Endodermal cell (in vitro differentiated cells): ENCODE measurements at regions not wholly inside any gene's neighbourhood (a gene's known extent, or its start where the extent isn't known, plus 50 kb on each side); places are given as distances from the start of the nearest gene placed in this dataset.

ENCODE experiments used
- DNase-seq: peaks from one replicate; pipeline ENCODE4 v3.0.0-alpha.2; 2017
- H3K27ac ChIP-seq: 2 replicates; pipeline ENCODE4 v1.5.1; 2013; ENCODE audit warnings: mild to moderate bottlenecking, low read depth, low read length, moderate library complexity
- H3K27me3 ChIP-seq: 2 replicates; pipeline ENCODE4 v1.6.1; 2013; ENCODE audit warnings: mild to moderate bottlenecking, low read length, moderate library complexity; ENCODE audit not compliant: insufficient read depth, control insufficient read depth, poor library complexity, severe bottlenecking
- H3K36me3 ChIP-seq: 2 replicates; pipeline ENCODE4 v1.7.0; 2013; ENCODE audit warnings: mild to moderate bottlenecking, low read length, moderate library complexity; ENCODE audit not compliant: control insufficient read depth, insufficient read depth
- H3K4me1 ChIP-seq: one replicate; pipeline ENCODE4 v1.7.0; 2013; ENCODE audit warnings: low read length; ENCODE audit not compliant: control insufficient read depth, insufficient read depth
- H3K4me3 ChIP-seq: 2 replicates; pipeline ENCODE4 v1.5.1; 2013; ENCODE audit warnings: mild to moderate bottlenecking, low read length, moderate library complexity
- H3K9ac ChIP-seq: 2 replicates; pipeline ENCODE4 v1.6.1; 2013; ENCODE audit warnings: mild to moderate bottlenecking, low read length, moderate library complexity; ENCODE audit not compliant: poor library complexity, severe bottlenecking; ENCODE audit errors: extremely low read depth
- H3K9me3 ChIP-seq: 2 replicates; pipeline ENCODE4 v1.6.1; 2013; ENCODE audit warnings: mild to moderate bottlenecking, low read length, moderate library complexity; ENCODE audit not compliant: control insufficient read depth
- H3K27ac Mint-ChIP-seq: 2 replicates; pipeline ENCODE4 v1.8.0; 2020; ENCODE audit warnings: mixed read lengths
- H3K27me3 Mint-ChIP-seq: 2 replicates; pipeline ENCODE4 v1.8.0; 2021; ENCODE audit warnings: mild to moderate bottlenecking, mixed read lengths; ENCODE audit not compliant: insufficient read depth
- H3K36me3 Mint-ChIP-seq: 2 replicates; pipeline ENCODE4 v1.8.0; 2020; ENCODE audit warnings: low read depth, mixed read lengths
- H3K4me1 Mint-ChIP-seq: 2 replicates; pipeline ENCODE4 v1.8.0; 2020; ENCODE audit warnings: mixed read lengths
- H3K4me3 Mint-ChIP-seq: 2 replicates; pipeline ENCODE4 v1.8.0; 2020; ENCODE audit warnings: mild to moderate bottlenecking, moderate library complexity, mixed read lengths
- H3K9me3 Mint-ChIP-seq: 2 replicates; pipeline ENCODE4 v1.8.0; 2020; ENCODE audit warnings: mild to moderate bottlenecking, mixed read lengths
- WGBS, 2 experiments: methylation state at CpG; one replicate each; pipeline versions ENCODE4 v1.1.5 to v1.1.7; 2013; ENCODE audit warnings: missing lambda C conversion rate in 2 of 2, mixed read lengths in 1 of 2; ENCODE audit not compliant: insufficient coverage in 1 of 2, insufficient read length in 1 of 2; 5-methylcytosine and 5-hydroxymethylcytosine counted together
- TF ChIP-seq, protein P1 (sequence below): fragments of 200-600 bp; sonication (generic); conservative IDR thresholded peaks from 2 replicates; pipeline ENCODE4 v1.5.0; 2021; ENCODE audit warnings: antibody characterized with exemption, mild to moderate bottlenecking

DNA sequence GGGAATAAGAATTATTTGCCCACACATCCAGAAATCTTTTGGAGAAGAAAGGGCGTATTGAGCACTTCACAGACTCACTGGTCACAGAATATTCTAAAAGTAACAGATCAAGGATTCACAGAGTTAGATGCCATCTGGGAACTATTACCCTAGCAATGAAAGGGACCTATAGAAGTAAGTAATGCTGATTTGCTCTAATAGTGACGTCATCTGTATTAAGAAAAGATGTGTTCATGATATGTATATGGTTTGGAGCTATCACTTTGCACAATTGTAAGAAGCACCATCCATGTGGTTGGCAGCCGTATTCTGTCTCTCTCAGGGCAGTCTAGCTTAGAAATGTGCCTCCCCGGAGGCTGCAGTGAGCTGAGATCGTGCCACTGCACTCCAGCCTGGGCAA lies 52.8 kb upstream of the SV2C start:
- Histone ChIP-seq H3K27ac (no peak overlapping the region), H3K9me3 (no peaks in the 10 kb centered on the region), H3K36me3 (no peaks in the 10 kb centered on the region), H3K4me3 (no peak overlapping the region), H3K27me3 (no peaks in the 10 kb centered on the region), H3K9ac (no peak overlapping the region), H3K4me1 (no peaks in the 10 kb centered on the region)
- H3K4me1 Mint-ChIP-seq: no peaks in the 10 kb centered on the region
- H3K27me3 Mint-ChIP-seq: peaks cover 4% of the 10 kb centered on the region
- H3K4me3 Mint-ChIP-seq: no peak overlapping the region
- TF ChIP-seq, protein P1, sequence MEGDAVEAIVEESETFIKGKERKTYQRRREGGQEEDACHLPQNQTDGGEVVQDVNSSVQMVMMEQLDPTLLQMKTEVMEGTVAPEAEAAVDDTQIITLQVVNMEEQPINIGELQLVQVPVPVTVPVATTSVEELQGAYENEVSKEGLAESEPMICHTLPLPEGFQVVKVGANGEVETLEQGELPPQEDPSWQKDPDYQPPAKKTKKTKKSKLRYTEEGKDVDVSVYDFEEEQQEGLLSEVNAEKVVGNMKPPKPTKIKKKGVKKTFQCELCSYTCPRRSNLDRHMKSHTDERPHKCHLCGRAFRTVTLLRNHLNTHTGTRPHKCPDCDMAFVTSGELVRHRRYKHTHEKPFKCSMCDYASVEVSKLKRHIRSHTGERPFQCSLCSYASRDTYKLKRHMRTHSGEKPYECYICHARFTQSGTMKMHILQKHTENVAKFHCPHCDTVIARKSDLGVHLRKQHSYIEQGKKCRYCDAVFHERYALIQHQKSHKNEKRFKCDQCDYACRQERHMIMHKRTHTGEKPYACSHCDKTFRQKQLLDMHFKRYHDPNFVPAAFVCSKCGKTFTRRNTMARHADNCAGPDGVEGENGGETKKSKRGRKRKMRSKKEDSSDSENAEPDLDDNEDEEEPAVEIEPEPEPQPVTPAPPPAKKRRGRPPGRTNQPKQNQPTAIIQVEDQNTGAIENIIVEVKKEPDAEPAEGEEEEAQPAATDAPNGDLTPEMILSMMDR: no peak
- WGBS, 2 experiments: 80 to 96% methylated on average over 3 to 5 of the region's 5 CpGs
- H3K9me3 Mint-ChIP-seq: no peaks in the 10 kb centered on the region
- no peaks in the 10 kb centered on the region for H3K36me3 Mint-ChIP-seq
- H3K27ac Mint-ChIP-seq: no peak overlapping the region
- DNase-seq: no peak

DNA sequence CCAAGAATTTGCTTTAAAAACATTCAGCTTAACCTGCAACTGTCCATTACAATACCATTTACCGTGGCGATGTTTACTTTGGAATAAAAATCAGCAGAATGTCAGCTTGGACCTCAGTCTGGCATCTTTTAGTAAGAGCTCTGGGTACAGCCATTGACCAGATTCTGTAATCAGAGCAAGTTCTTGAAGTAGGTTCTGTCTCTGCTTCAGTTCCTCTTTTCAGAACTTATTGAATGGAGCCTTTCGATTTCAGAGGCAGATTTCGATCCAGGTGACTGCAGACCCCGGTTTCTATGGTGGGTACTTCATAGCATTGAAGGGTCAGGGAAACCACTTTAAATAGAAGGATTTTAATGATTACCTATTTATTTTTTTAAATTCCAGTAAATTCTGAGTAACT lies 53.4 kb upstream of the SV2C start:
- Histone ChIP-seq H3K36me3 (no peaks in the 10 kb centered on the region), H3K9me3 (no peaks in the 10 kb centered on the region), H3K27ac (no peak overlapping the region), H3K9ac (no peak overlapping the region), H3K27me3 (no peaks in the 10 kb centered on the region), H3K4me1 (no peaks in the 10 kb centered on the region), H3K4me3 (no peak overlapping the region)
- WGBS, 2 experiments: 92 to 98% methylated on average over 4 to 5 of the region's 5 CpGs
- Mint-ChIP-seq H3K4me1 (no peaks in the 10 kb centered on the region), H3K4me3 (no peak overlapping the region), H3K27me3 (peaks cover 2% of the 10 kb centered on the region), H3K9me3 (no peaks in the 10 kb centered on the region), H3K27ac (no peak overlapping the region), H3K36me3 (no peaks in the 10 kb centered on the region)
- DNase-seq: no peak
- TF ChIP-seq, protein P1: no peak

DNA sequence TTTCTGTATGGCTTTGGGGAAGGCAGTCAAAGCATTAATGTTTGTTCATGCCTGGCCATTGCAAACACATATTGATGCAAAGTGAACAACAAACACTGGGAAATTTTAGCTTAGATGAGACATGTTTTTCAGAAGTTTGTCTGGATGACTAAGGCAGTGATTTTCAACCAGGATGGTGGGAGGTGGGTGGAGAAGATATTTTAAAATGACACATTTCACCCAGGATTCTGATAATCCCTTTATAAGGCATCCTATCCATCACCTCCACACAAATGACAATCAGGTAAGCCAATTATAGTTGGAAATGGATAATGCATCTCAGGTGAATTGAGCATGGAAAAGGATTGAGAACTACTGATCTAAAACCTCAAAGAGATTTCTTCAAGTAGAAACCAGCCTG lies 57.4 kb upstream of the SV2C start:
- no peaks in the 10 kb centered on the region for H3K4me1 Mint-ChIP-seq
- TF ChIP-seq, protein P1: no peak

More for the DNA sequence above, 57.4 kb upstream of the SV2C start:
- no peaks in the 10 kb centered on the region for H3K9me3 Mint-ChIP-seq
- no peak for DNase-seq
- Histone ChIP-seq H3K4me1 (no peaks in the 10 kb centered on the region), H3K9me3 (no peaks in the 10 kb centered on the region), H3K36me3 (no peaks in the 10 kb centered on the region), H3K27ac (no peak overlapping the region), H3K4me3 (no peak overlapping the region), H3K27me3 (no peaks in the 10 kb centered on the region), H3K9ac (no peak overlapping the region)
- no peaks in the 10 kb centered on the region for H3K36me3 Mint-ChIP-seq
- no peaks in the 10 kb centered on the region for H3K27me3 Mint-ChIP-seq
- no peak overlapping the region for H3K4me3 Mint-ChIP-seq
- no peak overlapping the region for H3K27ac Mint-ChIP-seq
